Heart right ventricle (tissue), 16 donors: ENCODE measurements at regions not wholly inside any gene's neighbourhood (a gene's known extent, or its start where the extent isn't known, plus 50 kb on each side); places are given as distances from the start of the nearest gene placed in this dataset.
"Not testable (repeated sequence)": the region's sequence is repeated elsewhere in the genome, so short reads cannot be mapped to it uniquely, and the experiment has no call there.

ENCODE experiments used
- ATAC-seq, 8 donors: fragments of 200-7000 bp; cut with Tn5 transposase; one replicate each; pipeline ENCODE4 v1.9.1; 2020; ENCODE audit warnings: mild to moderate bottlenecking in 8 of 8, moderate library complexity in 8 of 8, moderate number of reproducible peaks in 1 of 8
- DNase-seq, 2 donors: peaks; one replicate each; pipeline ENCODE4 v3.0.0-alpha.2; 2020
- H3K27ac ChIP-seq, 10 donors: fragments of 200-600 bp; sonication (generic) in 2 of 10; one replicate each; pipeline versions ENCODE4 v1.5.0 to v1.8.0; 2020 to 2022; ENCODE audit warnings: mild to moderate bottlenecking in 3 of 10
- H3K27me3 ChIP-seq, 7 donors: fragments of 200-600 bp; one replicate each; pipeline ENCODE4 v1.8.0; 2021 to 2022; ENCODE audit warnings: mild to moderate bottlenecking in 2 of 7
- H3K36me3 ChIP-seq, 9 donors: fragments of 200-600 bp; sonication (generic) in 1 of 9; one replicate each; pipeline versions ENCODE4 v1.5.0 to v1.8.0; 2020 to 2022; ENCODE audit warnings: mild to moderate bottlenecking in 2 of 9
- H3K4me1 ChIP-seq, 9 donors: fragments of 200-600 bp; sonication (generic) in 1 of 9; one replicate each; pipeline versions ENCODE4 v1.5.0 to v1.8.0; 2020 to 2022; ENCODE audit warnings: mild to moderate bottlenecking in 4 of 9
- H3K4me3 ChIP-seq, 10 donors: fragments of 200-600 bp; sonication (generic) in 2 of 10; one replicate each; pipeline versions ENCODE4 v1.5.0 to v1.8.0; 2020 to 2022; ENCODE audit warnings: mild to moderate bottlenecking in 7 of 10, moderate library complexity in 2 of 10
- H3K9me3 ChIP-seq, 11 donors: fragments of 200-600 bp in 10 of 11; sonication (generic) in 2 of 11; one replicate each; pipeline versions ENCODE4 v1.5.0 to v1.8.0; 2013 to 2022; ENCODE audit warnings: mild to moderate bottlenecking in 2 of 11, control low read depth in 1 of 11, moderate library complexity in 1 of 11
- CTCF ChIP-seq, 9 donors: fragments of 200-600 bp; sonication (generic) in 2 of 9; IDR thresholded peaks; one replicate each; pipeline versions ENCODE4 v1.5.0 to v1.8.0; 2021 to 2022; ENCODE audit warnings: antibody characterized with exemption in 9 of 9, mild to moderate bottlenecking in 5 of 9, moderate library complexity in 1 of 9
- WGBS, 2 donors: extraction: QIAGEN DNeasy Blood & Tissue Kit; methylation state at CpG; one replicate each; pipeline ENCODE4 v1.1.7; 2013; ENCODE audit warnings: inconsistent platforms in 1 of 2; 5-methylcytosine and 5-hydroxymethylcytosine counted together
- intact Hi-C, 10 donors: fragments of 100-400 bp; cut with DNase I; formaldehyde crosslinking; loops; one replicate each; pipeline versions ENCODE4 v1.11.1 to v1.14.2; 2022
- donor health status: Arrhythmogenic right ventricular cardiomyopathy.
- donor health status: ischemic (EF 13 %, LVEDD 7.1; RV severe dilation, severe dysfunction).
- donor health status: healthy with polysubstance abuse.
- donor health status: DM: no; HTN: yes; CAD: no.
- donor health status: DM: no; HTN: no; CAD: no.
- donor health status: ischemic (EF 25% LVEDD 6.9; RV normal size, moderate dysfunction).
- donor health status: ischemic (EF 25% LVEDD 5.7; RV mildly dilated, moderate dysfunction).
- donor health status: healthy.
- donor health status: DM: yes; HTN: yes; CAD: no.
- donor health status: Ischemic cardiomyopathy.
- donor health status: ischemic (EF 35%, LVEDD 5.7; RV mildly dilated, moderate dysfunction).
- donor health status: nonischemic (EF 11% LVEDD 7.7; RV severe dilation, severe dysfunction).
- donor health status: DM: yes; HTN: yes; CAD: no.
- donor health status: PGD.
- donor health status: ischemic (EF 29% LVEDD 5.4; RV normal size, mild dysfunction).
- donor health status: nonischemic (EF 23%, LVEDD 6.1; RV moderate dilation, normal function).

DNA sequence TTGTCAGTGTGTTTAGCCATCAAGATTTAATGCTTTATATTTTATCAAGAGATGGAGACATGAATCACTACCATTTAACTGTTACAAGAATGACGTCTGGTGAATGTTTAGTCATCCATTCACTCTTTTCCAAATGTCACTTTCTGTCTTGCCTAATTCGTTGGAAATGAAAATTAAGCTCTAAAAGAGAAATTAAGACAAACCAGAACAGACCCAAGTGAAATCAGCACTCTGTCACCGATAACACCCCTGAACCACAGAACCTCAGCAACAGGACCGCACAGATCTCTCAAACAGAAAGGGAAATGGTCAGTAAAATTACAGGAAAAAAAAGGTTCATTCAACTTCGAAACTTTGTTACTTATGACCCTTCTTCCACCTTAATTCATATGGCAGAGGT, 320.9 kb downstream of the BCL2L11 start:
- H3K27ac ChIP-seq, H3K4me1 ChIP-seq, H3K27me3 ChIP-seq, intact Hi-C loops, H3K4me3 ChIP-seq, DNase-seq, H3K9me3 ChIP-seq, H3K36me3 ChIP-seq, ATAC-seq: not testable (repeated sequence)
- 86 to 89% methylated on average over 3 to 4 of the region's 5 CpGs for WGBS, 2 donors

DNA sequence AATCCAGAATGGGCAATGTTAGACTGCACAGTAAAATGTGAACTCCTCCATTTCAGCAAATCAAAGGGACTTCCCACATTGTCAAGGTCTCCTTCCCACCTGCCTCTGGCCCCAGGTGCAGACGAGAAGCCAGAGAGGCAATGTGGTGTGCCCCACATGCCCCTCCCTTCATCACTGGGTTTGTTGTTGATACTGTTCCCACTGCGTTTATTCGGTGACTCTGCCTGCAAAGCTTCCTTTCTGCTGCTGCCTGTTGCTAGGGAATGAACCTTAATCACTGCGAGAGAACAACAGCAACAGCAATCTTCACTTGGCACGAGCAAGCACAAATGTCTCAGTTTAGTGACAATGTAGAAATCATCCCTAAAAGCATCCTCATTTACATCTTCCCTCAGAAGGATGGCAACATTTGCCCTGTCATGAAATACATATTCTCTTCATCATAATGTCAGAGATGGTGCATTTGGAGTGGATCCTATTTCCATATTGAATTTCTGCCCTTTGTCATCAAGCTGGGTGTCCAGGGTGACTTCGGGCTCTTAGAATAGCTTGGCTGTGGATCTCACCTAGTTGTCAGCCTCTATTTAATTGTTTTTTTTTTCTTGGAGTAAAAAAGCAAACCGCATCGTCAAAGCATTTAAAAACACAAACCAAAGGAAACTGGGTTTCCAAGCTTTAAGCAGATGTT, 322.2 kb downstream of the BCL2L11 start:
- DNase-seq, H3K27me3 ChIP-seq, H3K4me1 ChIP-seq, intact Hi-C loops, H3K27ac ChIP-seq, H3K4me3 ChIP-seq, H3K9me3 ChIP-seq, H3K36me3 ChIP-seq: not testable (repeated sequence)
- 26 to 34% methylated on average over 2 to 5 of the region's 8 CpGs for WGBS, 2 donors
- peak in 7 of 8 donors; percentile 47 to 89 (median 69) for ATAC-seq

- not testable (repeated sequence) for H3K4me1 ChIP-seq, DNase-seq
- ATAC-seq: peak in 5 of 8 donors; percentile 35 to 78 (median 41)
These were observed 323.8 kb downstream of the BCL2L11 start for GRCh38 chr2:111444516-111444915.

GRCh38 chr2:111445191-111445929, 324.6 kb downstream of the BCL2L11 start:
- H3K4me3 ChIP-seq, H3K27me3 ChIP-seq, H3K9me3 ChIP-seq, H3K4me1 ChIP-seq, intact Hi-C loops, H3K27ac ChIP-seq, H3K36me3 ChIP-seq, DNase-seq: not testable (repeated sequence)
- peak in 4 of 8 donors; percentile 3 to 25 (median 16) for ATAC-seq
- no CpG with 5 or more reads among the region's 7 CpGs for WGBS, 2 donors

More at GRCh38 chr2:111444516-111444915, 323.8 kb downstream of the BCL2L11 start:
- intact Hi-C loops, H3K36me3 ChIP-seq, H3K27me3 ChIP-seq, H3K27ac ChIP-seq, H3K4me3 ChIP-seq, H3K9me3 ChIP-seq: not testable (repeated sequence)
- WGBS, 2 donors: no CpG with 5 or more reads among the region's 2 CpGs

- WGBS, 2 donors: no CpG with 5 or more reads among the region's 10 CpGs
- H3K4me1 ChIP-seq, H3K27me3 ChIP-seq, DNase-seq, intact Hi-C loops, H3K4me3 ChIP-seq, H3K36me3 ChIP-seq, H3K9me3 ChIP-seq, H3K27ac ChIP-seq: not testable (repeated sequence)
- ATAC-seq: peak in 5 of 8 donors; percentile 9 to 43 (median 16)
These were observed 325.2 kb downstream of the BCL2L11 start for GRCh38 chr2:111445941-111446340.

DNA sequence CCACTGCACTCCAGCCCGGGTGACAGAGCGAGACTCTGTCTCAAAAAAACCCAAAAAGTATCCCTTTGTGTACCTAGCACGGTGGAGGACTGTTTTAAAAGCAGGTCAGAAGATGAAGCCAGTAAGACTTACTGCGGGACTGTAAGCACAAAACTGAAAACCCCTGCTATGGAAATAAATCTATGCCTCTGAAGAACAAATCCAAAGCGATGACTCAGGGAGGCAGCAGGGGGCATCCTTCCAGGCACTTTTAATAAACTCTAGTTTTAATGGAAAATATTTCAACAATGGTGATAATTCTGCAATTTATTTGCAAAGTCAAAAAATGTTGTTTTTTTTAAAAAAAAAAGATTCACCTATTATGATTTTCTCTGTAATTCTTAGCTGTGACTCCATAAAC, 326.8 kb downstream of the BCL2L11 start:
- H3K27me3 ChIP-seq, H3K4me1 ChIP-seq, ATAC-seq, H3K36me3 ChIP-seq, H3K4me3 ChIP-seq, H3K9me3 ChIP-seq, intact Hi-C loops, H3K27ac ChIP-seq, DNase-seq: not testable (repeated sequence)
- 98% methylated on average over 4 of the region's 5 CpGs for WGBS, 2 donors
- TF ChIP-seq CTCF (IDR thresholded peaks at IDR 0.05): peak in 1 of 9 donors; percentile 19

- no CpG with 5 or more reads among the region's 8 CpGs for WGBS, 2 donors
- ATAC-seq, H3K4me1 ChIP-seq, intact Hi-C loops, H3K4me3 ChIP-seq, H3K27ac ChIP-seq, H3K9me3 ChIP-seq, H3K36me3 ChIP-seq, H3K27me3 ChIP-seq, DNase-seq: not testable (repeated sequence)
These were observed 328.1 kb downstream of the BCL2L11 start for GRCh38 chr2:111448796-111449195.

- H3K9me3 ChIP-seq, DNase-seq, intact Hi-C loops, H3K4me3 ChIP-seq, H3K27me3 ChIP-seq, H3K27ac ChIP-seq, H3K36me3 ChIP-seq: not testable (repeated sequence)
- peaks cover 0 to 14% (median 0%) of the 10 kb centered on the region in 9 donors for H3K4me1 ChIP-seq
- WGBS, 2 donors: 62 to 78% methylated on average over 2 to 3 of the region's 6 CpGs
- ATAC-seq: peak in 1 of 8 donors; percentile 32
These were observed 329.8 kb downstream of the BCL2L11 start for GRCh38 chr2:111450526-111450925.

DNA sequence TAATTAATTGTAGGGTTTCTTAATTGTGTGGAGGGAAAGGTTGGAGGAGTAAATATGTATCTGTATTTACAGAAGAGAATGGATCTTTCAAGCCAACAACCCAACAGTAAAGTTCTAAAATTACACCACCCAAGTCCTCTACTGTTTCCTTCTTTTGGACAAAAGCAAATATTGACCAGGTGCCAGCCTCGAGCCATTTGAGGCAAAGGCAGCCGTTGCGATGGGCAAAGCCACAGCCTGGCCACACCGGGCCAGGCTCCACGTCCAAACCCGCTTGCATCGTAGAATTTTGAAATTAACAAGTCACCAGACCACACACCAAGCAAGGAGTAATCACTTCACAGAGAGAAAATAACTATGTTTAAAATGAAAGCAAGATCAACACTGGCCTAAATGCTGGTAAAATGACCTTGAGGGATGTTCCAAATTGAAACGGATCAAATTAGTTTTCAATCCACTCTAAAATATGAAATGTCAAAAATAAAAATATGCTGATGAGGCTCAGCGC, 331.0 kb downstream of the BCL2L11 start:
- Histone ChIP-seq H3K27ac (peak overlapping the region in 8 of 10 donors; percentile 4 to 68 (median 37)), H3K4me1 (peaks cover 0 to 17% (median 0%) of the 10 kb centered on the region in 9 donors), H3K4me3 (peak overlapping the region in 7 of 10 donors; percentile 0 to 37 (median 30))
- DNase-seq, intact Hi-C loops, H3K27me3 ChIP-seq, H3K36me3 ChIP-seq, H3K9me3 ChIP-seq: not testable (repeated sequence)
- peak in 5 of 8 donors; percentile 20 to 50 (median 31) for ATAC-seq
- WGBS, 2 donors: 30 to 50% methylated on average over 3 to 4 of the region's 9 CpGs

DNA sequence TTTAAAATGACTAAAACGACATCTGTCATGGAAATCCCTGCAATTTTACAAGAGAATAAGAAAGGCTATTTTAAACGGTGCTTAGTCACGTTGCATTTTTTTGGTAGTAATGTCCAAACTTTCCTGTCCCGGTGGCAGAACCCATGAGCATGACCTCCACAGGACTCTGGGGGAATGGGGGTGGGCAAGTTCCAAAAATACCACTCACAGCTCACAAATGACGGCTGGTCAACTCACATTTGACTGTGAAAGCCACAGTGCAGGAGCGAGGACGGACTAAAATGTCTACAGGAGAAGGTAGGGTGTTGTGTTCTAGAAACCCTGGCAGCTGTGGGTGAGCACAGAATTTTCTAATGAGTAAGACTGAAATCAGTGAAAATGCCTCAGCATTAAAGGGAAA, 331.5 kb downstream of the BCL2L11 start:
- intact Hi-C loops: not testable (repeated sequence)

More for the DNA sequence above, 331.5 kb downstream of the BCL2L11 start:
- H3K36me3 ChIP-seq, H3K27me3 ChIP-seq, H3K9me3 ChIP-seq: not testable (repeated sequence)
- peak overlapping the region in 8 of 10 donors; percentile 4 to 68 (median 37) for H3K27ac ChIP-seq
- 20 to 45% methylated on average over 5 of the region's 7 CpGs for WGBS, 2 donors
- ATAC-seq (peak; percentile 11 to 63 (median 40)), DNase-seq (peak in 1 of 2 donors; percentile 38)
- H3K4me1 ChIP-seq: peaks cover 0 to 17% (median 0%) of the 10 kb centered on the region in 9 donors
- H3K4me3 ChIP-seq: peak overlapping the region in 7 of 10 donors; percentile 0 to 37 (median 30)
